Cardiac muscle cell (in vitro differentiated cells and primary cell): ENCODE measurements at regions not wholly inside any gene's neighbourhood (a gene's known extent, or its start where the extent isn't known, plus 50 kb on each side); places are given as distances from the start of the nearest gene placed in this dataset.

ENCODE experiments used
- DNase-seq, 2 donors: peaks; one replicate each; pipeline versions ENCODE4 v3.0.0 to v3.0.0-alpha.2; 2010 to 2017; ENCODE audit warnings: low read depth in 1 of 2, low spot score in 1 of 2
- H3K27ac ChIP-seq: fragments of 200-600 bp; sonication (generic); 2 replicates; pipeline ENCODE4 v1.5.1; 2016
- H3K27me3 ChIP-seq: fragments of 200-600 bp; sonication (generic); 2 replicates; pipeline ENCODE4 v1.6.0; 2016; ENCODE audit warnings: control low read depth
- H3K36me3 ChIP-seq: fragments of 200-600 bp; sonication (generic); 2 replicates; pipeline ENCODE4 v1.5.1; 2016; ENCODE audit warnings: control low read depth
- H3K4me1 ChIP-seq: fragments of 200-600 bp; sonication (generic); 2 replicates; pipeline ENCODE4 v1.8.1; 2017; ENCODE audit warnings: low read depth, mild to moderate bottlenecking, mixed run types
- H3K4me3 ChIP-seq: fragments of 200-600 bp; sonication (generic); 2 replicates; pipeline ENCODE4 v1.5.1; 2016; ENCODE audit warnings: mild to moderate bottlenecking
- H3K9me3 ChIP-seq: fragments of 200-600 bp; sonication (generic); 2 replicates; pipeline ENCODE4 v1.5.1; 2017; ENCODE audit warnings: low read depth, mild to moderate bottlenecking, control low read depth
- TF ChIP-seq, protein P1 (sequence below): IDR thresholded peaks from 2 replicates; pipeline ENCODE4 v1.5.1; 2012; ENCODE audit warnings: low read depth, mild to moderate bottlenecking, low read length

DNA sequence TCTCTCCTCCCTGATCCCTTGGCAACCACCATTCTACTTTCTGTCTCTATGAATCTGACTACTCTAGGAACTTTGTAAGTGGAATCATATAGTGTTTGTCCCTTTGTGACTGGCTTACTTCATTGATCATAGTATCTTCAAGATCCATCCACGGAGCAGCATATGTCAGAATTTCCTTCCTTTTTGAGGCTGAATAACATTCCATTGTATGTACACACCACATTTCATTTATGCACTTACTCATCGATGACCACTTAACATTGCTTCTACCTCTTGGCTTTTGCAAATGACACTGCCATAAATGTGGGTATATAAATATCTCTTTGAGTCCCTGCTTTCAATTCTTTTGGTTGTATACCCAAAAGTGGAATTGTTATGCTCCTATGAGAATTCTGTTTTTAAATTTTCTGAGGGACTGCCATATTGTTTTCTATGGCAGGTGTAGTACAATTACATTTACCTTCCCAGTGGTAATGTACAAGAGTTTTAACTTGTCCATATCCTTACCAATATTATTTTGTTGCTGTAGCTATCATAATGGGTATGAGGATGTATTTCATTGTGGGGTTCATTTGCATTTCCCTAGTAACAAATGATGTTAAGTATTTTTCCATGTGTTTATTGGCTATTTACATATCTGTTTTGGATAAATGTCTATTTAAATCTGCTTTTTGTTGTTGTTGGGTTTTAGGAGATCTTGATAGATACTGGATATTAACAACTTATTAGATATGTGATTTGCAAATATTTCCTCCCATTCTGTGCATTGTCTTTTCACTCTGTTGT lies 466.1 kb downstream of the C4orf33 start:
- TF ChIP-seq, protein P1, sequence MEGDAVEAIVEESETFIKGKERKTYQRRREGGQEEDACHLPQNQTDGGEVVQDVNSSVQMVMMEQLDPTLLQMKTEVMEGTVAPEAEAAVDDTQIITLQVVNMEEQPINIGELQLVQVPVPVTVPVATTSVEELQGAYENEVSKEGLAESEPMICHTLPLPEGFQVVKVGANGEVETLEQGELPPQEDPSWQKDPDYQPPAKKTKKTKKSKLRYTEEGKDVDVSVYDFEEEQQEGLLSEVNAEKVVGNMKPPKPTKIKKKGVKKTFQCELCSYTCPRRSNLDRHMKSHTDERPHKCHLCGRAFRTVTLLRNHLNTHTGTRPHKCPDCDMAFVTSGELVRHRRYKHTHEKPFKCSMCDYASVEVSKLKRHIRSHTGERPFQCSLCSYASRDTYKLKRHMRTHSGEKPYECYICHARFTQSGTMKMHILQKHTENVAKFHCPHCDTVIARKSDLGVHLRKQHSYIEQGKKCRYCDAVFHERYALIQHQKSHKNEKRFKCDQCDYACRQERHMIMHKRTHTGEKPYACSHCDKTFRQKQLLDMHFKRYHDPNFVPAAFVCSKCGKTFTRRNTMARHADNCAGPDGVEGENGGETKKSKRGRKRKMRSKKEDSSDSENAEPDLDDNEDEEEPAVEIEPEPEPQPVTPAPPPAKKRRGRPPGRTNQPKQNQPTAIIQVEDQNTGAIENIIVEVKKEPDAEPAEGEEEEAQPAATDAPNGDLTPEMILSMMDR: no peak
- Histone ChIP-seq H3K36me3 (no peaks in the 10 kb centered on the region), H3K4me1 (no peaks in the 10 kb centered on the region), H3K4me3 (no peak overlapping the region), H3K27me3 (no peaks in the 10 kb centered on the region), H3K9me3 (no peaks in the 10 kb centered on the region), H3K27ac (no peak overlapping the region)
- DNase-seq: no peak

DNA sequence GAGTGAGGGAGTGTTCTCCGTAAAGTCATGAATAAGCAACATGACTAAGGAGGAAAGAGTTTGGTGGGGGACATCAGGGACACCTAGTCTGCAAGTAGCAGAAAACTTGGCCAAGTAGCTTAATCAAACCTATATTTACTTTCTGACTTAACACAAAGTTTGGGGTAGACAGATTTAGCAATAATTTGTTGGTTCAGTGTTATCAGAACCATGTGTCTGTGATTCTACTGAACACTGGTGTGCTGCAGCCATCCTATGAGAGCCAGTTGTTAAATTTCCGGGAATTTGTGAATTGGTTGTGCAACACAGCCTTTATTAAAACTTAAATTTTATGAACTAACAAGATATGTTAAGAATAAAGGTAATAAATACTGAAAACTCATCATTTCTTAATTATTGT lies 469.3 kb downstream of the C4orf33 start:
- Histone ChIP-seq H3K4me3 (no peak overlapping the region), H3K27ac (no peak overlapping the region), H3K27me3 (no peaks in the 10 kb centered on the region), H3K9me3 (no peaks in the 10 kb centered on the region), H3K36me3 (no peaks in the 10 kb centered on the region), H3K4me1 (no peaks in the 10 kb centered on the region)
- TF ChIP-seq, protein P1: no peak
- DNase-seq: no peak

DNA sequence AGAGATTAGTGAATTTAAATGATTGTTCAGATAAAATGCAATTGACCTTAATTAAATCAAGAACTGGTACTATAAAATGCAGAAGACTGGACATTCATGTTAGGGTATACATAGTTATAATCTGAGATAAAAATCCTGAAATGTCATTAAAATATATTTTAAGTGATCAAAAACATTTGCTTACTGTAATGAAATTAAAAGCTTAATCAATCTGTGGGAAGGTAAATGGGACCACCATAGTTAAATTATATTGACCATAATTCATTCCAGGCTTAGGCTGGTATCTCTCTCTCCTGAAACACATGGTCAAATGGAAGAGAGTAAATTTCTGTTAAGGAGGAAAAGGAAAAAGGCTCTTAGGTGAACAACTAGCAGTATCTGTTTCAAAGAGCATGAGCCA lies 474.4 kb downstream of the C4orf33 start:
- no peak overlapping the region for H3K27ac ChIP-seq
- H3K36me3 ChIP-seq: no peaks in the 10 kb centered on the region
- TF ChIP-seq, protein P1: no peak
- H3K27me3 ChIP-seq: no peaks in the 10 kb centered on the region
- no peaks in the 10 kb centered on the region for H3K9me3 ChIP-seq
- no peak for DNase-seq
- no peaks in the 10 kb centered on the region for H3K4me1 ChIP-seq
- H3K4me3 ChIP-seq: no peak overlapping the region

GRCh38 chr4:129578336-129578735 lies 482.4 kb downstream of the C4orf33 start:
- no peak for DNase-seq
- TF ChIP-seq, protein P1: no peak
- no peaks in the 10 kb centered on the region for H3K27me3 ChIP-seq
- H3K27ac ChIP-seq: no peak overlapping the region
- no peaks in the 10 kb centered on the region for H3K36me3 ChIP-seq
- H3K9me3 ChIP-seq: no peaks in the 10 kb centered on the region
- no peak overlapping the region for H3K4me3 ChIP-seq
- no peaks in the 10 kb centered on the region for H3K4me1 ChIP-seq

DNA sequence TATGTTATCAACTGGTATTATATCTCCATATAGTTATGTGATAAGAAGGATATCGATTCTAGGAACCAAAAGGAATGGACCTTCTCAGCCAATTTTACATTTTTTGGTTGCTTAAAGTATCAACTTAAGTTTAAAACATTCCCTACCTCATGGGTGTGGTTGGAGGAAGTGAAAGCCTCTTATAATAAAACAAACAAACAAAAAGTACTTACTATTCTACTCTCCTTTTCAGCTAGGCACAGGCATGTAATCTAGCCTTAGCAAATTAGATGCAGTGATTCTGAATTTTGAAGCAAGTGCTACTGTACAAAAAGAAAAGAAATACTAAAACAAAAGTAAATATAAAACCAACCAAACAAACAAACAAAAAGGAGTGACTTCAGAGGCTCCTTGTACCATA lies 485.4 kb downstream of the C4orf33 start:
- Histone ChIP-seq H3K4me3 (no peak overlapping the region), H3K4me1 (no peaks in the 10 kb centered on the region), H3K36me3 (no peaks in the 10 kb centered on the region), H3K9me3 (no peaks in the 10 kb centered on the region), H3K27ac (no peak overlapping the region), H3K27me3 (no peaks in the 10 kb centered on the region)
- TF ChIP-seq, protein P1: no peak
- DNase-seq: no peak
